A549 (cell line): ENCODE measurements at regions not wholly inside any gene's neighbourhood (a gene's known extent, or its start where the extent isn't known, plus 50 kb on each side); places are given as distances from the start of the nearest gene placed in this dataset.

Source experiments
- ATAC-seq, 2 experiments: fragments of 200-7000 bp in 1 of 2; fragments of >200 bp in 1 of 2; cut with Nextera tagmentation in 1 of 2; cut with Tn5 transposase in 1 of 2; 3 replicates each; pipeline versions ENCODE4 v1.8.0 to v1.9.1; 2018 to 2020; ENCODE audit warnings: mild to moderate bottlenecking in 1 of 2, moderate library complexity in 1 of 2
- CTCF ChIA-PET: fragments of 300-600 bp; sonication (Branson Sonifier 250); formaldehyde crosslinking; extraction: SDS; loops from one replicate; lab custom pipeline; 2021; ENCODE audit warnings: antibody characterized with exemption, inconsistent platforms; lab: Yijun Ruan, JAX
- POLR2A ChIA-PET: fragments of 350-600 bp; formaldehyde crosslinking; extraction: SDS; loops from one replicate; lab custom pipeline; 2021; ENCODE audit warnings: antibody characterized with exemption, inconsistent platforms; lab: Yijun Ruan, JAX
- DNase-seq, 2 experiments: peaks; one replicate each; pipeline versions ENCODE4 v3.0.0 to v3.0.0-alpha.2; 2011 to 2016; ENCODE audit warnings: low read depth in 1 of 2, low spot score in 1 of 2
- FAIRE-seq: peaks from 2 replicates; lab custom pipeline; 2011; peaks lifted over from hg19 to GRCh38; lab: Jason Lieb, UNC
- H3K27ac ChIP-seq, 2 experiments: fragments of >200 bp; sonication (Bioruptor Twin); formaldehyde crosslinking; 3 replicates each; pipeline ENCODE4 v1.5.1; 2016 to 2017
- H3K4me1 ChIP-seq: fragments of >200 bp; sonication (Bioruptor Twin); formaldehyde crosslinking; 3 replicates; pipeline ENCODE4 v1.6.1; 2016
- H3K4me2 ChIP-seq: fragments of >200 bp; sonication (Bioruptor Twin); formaldehyde crosslinking; 3 replicates; pipeline ENCODE4 v1.6.1; 2016
- H3K4me3 ChIP-seq: fragments of >200 bp; sonication (Bioruptor Twin); formaldehyde crosslinking; 3 replicates; pipeline ENCODE4 v1.5.1; 2016
- H3K9me3 ChIP-seq: fragments of >200 bp; sonication (Bioruptor Twin); formaldehyde crosslinking; 3 replicates; pipeline ENCODE4 v1.6.1; 2016
- CBX2 ChIP-seq: fragments of 200-600 bp; sonication (generic); IDR thresholded peaks from 2 replicates; pipeline ENCODE4 v1.6.1; 2016; ENCODE audit warnings: low read depth, mild to moderate bottlenecking, borderline replicate concordance
- CBX8 ChIP-seq: fragments of 200-600 bp; sonication (generic); IDR thresholded peaks from 2 replicates; pipeline ENCODE4 v1.6.1; 2016
- CEBPB ChIP-seq, 2 experiments: fragments of >200 bp in 1 of 2; sonication (Bioruptor Twin) in 1 of 2; formaldehyde crosslinking in 1 of 2; IDR thresholded peaks; 2 replicates each; pipeline ENCODE4 v1.6.1; 2012 to 2016
- E2F6 ChIP-seq: IDR thresholded peaks from 2 replicates; pipeline ENCODE4 v1.6.1; 2012; ENCODE audit warnings: low read depth, borderline replicate concordance
- ELK1 ChIP-seq: fragments of 150-350 bp; IDR thresholded peaks from 2 replicates; pipeline ENCODE4 v1.6.1; 2014; ENCODE audit warnings: low read depth, mild to moderate bottlenecking, low read length
- EP300 ChIP-seq, 2 experiments: fragments of >200 bp; sonication (Bioruptor Twin); formaldehyde crosslinking; IDR thresholded peaks; 2 replicates in 1 of 2; 3 replicates in 1 of 2; pipeline ENCODE4 v1.6.1; 2016 to 2017
- GATA3 ChIP-seq: IDR thresholded peaks from 2 replicates; pipeline ENCODE4 v1.6.1; 2012; ENCODE audit warnings: borderline replicate concordance
- HES2 ChIP-seq: fragments of >200 bp; sonication (Bioruptor Twin); formaldehyde crosslinking; IDR thresholded peaks from 2 replicates; pipeline ENCODE4 v1.6.1; 2016
- HEYL ChIP-seq: fragments of 250-450 bp; sonication (Bioruptor Pico); IDR thresholded peaks from 2 replicates; pipeline ENCODE4 v1.8.0; 2021; ENCODE audit warnings: mild to moderate bottlenecking, moderate library complexity
- MAFK ChIP-seq: fragments of 450-650 bp; IDR thresholded peaks from 2 replicates; pipeline ENCODE4 v1.6.1; 2014; ENCODE audit not compliant: partially characterized antibody
- MYC ChIP-seq: IDR thresholded peaks from 2 replicates; pipeline ENCODE4 v1.6.1; 2012; ENCODE audit warnings: mild to moderate bottlenecking, inconsistent platforms, low read length, improper control_type of control experiment, borderline replicate concordance
- NPAS2 ChIP-seq: fragments of 250-450 bp; sonication (Bioruptor Pico); IDR thresholded peaks from 2 replicates; pipeline ENCODE4 v1.8.0; 2022; ENCODE audit warnings: mild to moderate bottlenecking, moderate library complexity, borderline replicate concordance
- PHF8 ChIP-seq: fragments of 200-600 bp; sonication (generic); IDR thresholded peaks from 2 replicates; pipeline ENCODE4 v1.6.1; 2016; ENCODE audit warnings: low read depth, mild to moderate bottlenecking, antibody characterized with exemption, moderate library complexity, borderline replicate concordance
- POLR2A ChIP-seq: IDR thresholded peaks from 2 replicates; pipeline ENCODE4 v1.6.1; 2012; ENCODE audit warnings: mild to moderate bottlenecking, low read length
- RAD21 ChIP-seq, 2 experiments: fragments of >200 bp in 1 of 2; sonication (Bioruptor Twin) in 1 of 2; formaldehyde crosslinking in 1 of 2; IDR thresholded peaks in 1 of 2; conservative IDR thresholded peaks in 1 of 2; 2 replicates in 1 of 2; 3 replicates in 1 of 2; pipeline ENCODE4 v1.6.1; 2012 to 2018; ENCODE audit warnings: inconsistent platforms in 1 of 2
- RCOR1 ChIP-seq: fragments of 150-350 bp; IDR thresholded peaks from 2 replicates; pipeline ENCODE4 v1.6.1; 2014; ENCODE audit warnings: antibody characterized with exemption, low read length, low read depth
- REST ChIP-seq: fragments of 200-600 bp; sonication (generic); IDR thresholded peaks from 2 replicates; pipeline ENCODE4 v1.6.1; 2016; ENCODE audit warnings: antibody characterized with exemption, mild to moderate bottlenecking, moderate library complexity
- WGBS: methylation state at CpG from one replicate; pipeline ENCODE4 v1.1.6; 2017; ENCODE audit errors: missing lambda C conversion rate; 5-methylcytosine and 5-hydroxymethylcytosine counted together

GRCh38 chr9:19598722-19599121, 189.9 kb downstream of the ACER2 start:
- no peak for DNase-seq
- Histone ChIP-seq H3K4me3 (no peak overlapping the region), H3K27ac (no peak overlapping the region), H3K9me3 (no peaks in the 10 kb centered on the region), H3K4me1 (no peaks in the 10 kb centered on the region), H3K4me2 (no peak overlapping the region)
- ATAC-seq = no peak
- no peak for FAIRE-seq
- CTCF ChIA-PET = interaction anchor here (1.0 kb wide), 1 partner anchor 14 kb away, joined by 4 read pairs; no protein-coding TSS in a partner anchor
- 6% methylated on average over 2 of the region's 2 CpGs for WGBS
- TF ChIP-seq HES2 (no peak), NPAS2 (CRISPR knock-in tag) (no peak), RCOR1 (no peak), PHF8 (no peak), E2F6 (no peak), ELK1 (no peak), CEBPB (IDR thresholded peaks at IDR 0.05) (no peak), EP300 (IDR thresholded peaks at IDR 0.05) (no peak), POLR2A (no peak), MYC (no peak), CBX2 (no peak)
- TF ChIP-seq, all 56 proteins: peak for 0
- POLR2A ChIA-PET = no interaction called here

GRCh38 chr9:19597176-19597575, 188.4 kb downstream of the ACER2 start:
- no peak for ATAC-seq

GRCh38 chr9:19595003-19595402, 186.2 kb downstream of the ACER2 start:
- no peak for FAIRE-seq
- Histone ChIP-seq H3K4me2 (no peak overlapping the region), H3K27ac (no peak overlapping the region)
- TF ChIP-seq CBX8 (no peak), MAFK (peak; percentile 5)
- TF ChIP-seq, all 56 proteins: peak for 1
- DNase-seq (no peak), ATAC-seq (no peak)
- POLR2A ChIA-PET = no interaction called here
- H3K4me1 ChIP-seq = no peaks in the 10 kb centered on the region
- H3K9me3 ChIP-seq = no peaks in the 10 kb centered on the region
- CTCF ChIA-PET = interaction anchor here (0.7 to 1.0 kb wide), 2 partner anchors 130 to 1562 kb away, joined by 3 read pairs; no protein-coding TSS in a partner anchor
- 0% methylated on average over 2 of the region's 2 CpGs for WGBS
- H3K4me3 ChIP-seq = no peak overlapping the region

More at GRCh38 chr9:19597176-19597575, 188.4 kb downstream of the ACER2 start:
- H3K27ac ChIP-seq = no peak overlapping the region
- no peak overlapping the region for H3K4me2 ChIP-seq
- no peaks in the 10 kb centered on the region for H3K9me3 ChIP-seq
- no peak overlapping the region for H3K4me3 ChIP-seq
- no peak for FAIRE-seq
- TF ChIP-seq HEYL (CRISPR knock-in tag) = no peak
- no peak for TF ChIP-seq EP300 (IDR thresholded peaks at IDR 0.05)
- 1% methylated on average over 4 of the region's 4 CpGs for WGBS
- no peaks in the 10 kb centered on the region for H3K4me1 ChIP-seq
- ChIA-PET CTCF (no interaction called here), POLR2A (no interaction called here)
- no peak for DNase-seq

- CTCF ChIA-PET = no interaction called here
- TF ChIP-seq HES2 (no peak), GATA3 (no peak), REST (no peak), RAD21 (conservative IDR thresholded peaks at IDR 0.05 in 1 of 2, IDR thresholded peaks at IDR 0.05 in 1 of 2) (no peak), NPAS2 (CRISPR knock-in tag) (no peak)
- Histone ChIP-seq H3K9me3 (no peaks in the 10 kb centered on the region; the same call in 2 of the 3 replicates), H3K27ac (no peak overlapping the region), H3K4me1 (no peaks in the 10 kb centered on the region), H3K4me3 (no peak overlapping the region), H3K4me2 (no peak overlapping the region)
- WGBS = 4% methylated on average over 1 of the region's 1 CpG
- ATAC-seq = no peak
- POLR2A ChIA-PET = no interaction called here
- no peak for FAIRE-seq
- DNase-seq = no peak
Measured at GRCh38 chr9:19587678-19588077, 178.9 kb downstream of the ACER2 start.
